ENCODE measurements at regions not wholly inside any gene's neighbourhood (a gene's known extent, or its start where the extent isn't known, plus 50 kb on each side); places are given as distances from the start of the nearest gene placed in this dataset.

- Mint-ChIP-seq H3K36me3 (ENCODE audit: low read depth) (no peaks in the 10 kb centered on the region), H3K4me1 (ENCODE audit: low read depth) (no peaks in the 10 kb centered on the region), H3K4me3 (no peak overlapping the region), H3K27ac (no peak overlapping the region), H3K27me3 (ENCODE audit: insufficient read depth) (no peaks in the 10 kb centered on the region), H3K9me3 (peaks cover 23% of the 10 kb centered on the region)
- no peak for TF ChIP-seq CTCF (IDR thresholded peaks at IDR 0.05)
- DNase-seq, result no peak
These were observed 226.1 kb downstream of the DTWD2 start for GRCh38 chr5:118762291-118762690.

- Mint-ChIP-seq H3K4me1 (ENCODE audit: low read depth) (no peaks in the 10 kb centered on the region), H3K27ac (no peak overlapping the region), H3K36me3 (ENCODE audit: low read depth) (no peaks in the 10 kb centered on the region)
These were observed 226.5 kb downstream of the DTWD2 start for GRCh38 chr5:118761814-118762213.

GRCh38 chr5:118752969-118753368 is 235.4 kb downstream of the DTWD2 start:
- Mint-ChIP-seq H3K27ac (no peak overlapping the region), H3K4me3 (no peak overlapping the region), H3K4me1 (ENCODE audit: low read depth) (no peaks in the 10 kb centered on the region), H3K36me3 (ENCODE audit: low read depth) (no peaks in the 10 kb centered on the region), H3K27me3 (ENCODE audit: insufficient read depth) (no peaks in the 10 kb centered on the region), H3K9me3 (peaks cover 4% of the 10 kb centered on the region)
- no peak for DNase-seq
- TF ChIP-seq CTCF (IDR thresholded peaks at IDR 0.05), result no peak

More at GRCh38 chr5:118761814-118762213, 226.5 kb downstream of the DTWD2 start:
- no peak for TF ChIP-seq CTCF (IDR thresholded peaks at IDR 0.05)
- peaks cover 22% of the 10 kb centered on the region for H3K9me3 Mint-ChIP-seq
- H3K27me3 Mint-ChIP-seq (ENCODE audit: insufficient read depth), result no peaks in the 10 kb centered on the region
- no peak for DNase-seq
- H3K4me3 Mint-ChIP-seq, result no peak overlapping the region

- Mint-ChIP-seq H3K36me3 (ENCODE audit: low read depth) (no peaks in the 10 kb centered on the region), H3K27ac (no peak overlapping the region), H3K27me3 (ENCODE audit: insufficient read depth) (peaks cover 3% of the 10 kb centered on the region; the same call in 1 of the 2 replicates), H3K4me3 (no peak overlapping the region), H3K4me1 (ENCODE audit: low read depth) (no peaks in the 10 kb centered on the region), H3K9me3 (peaks cover 39% of the 10 kb centered on the region)
- no peak for DNase-seq
- no peak for TF ChIP-seq CTCF (IDR thresholded peaks at IDR 0.05)
These were observed 252.0 kb downstream of the DTWD2 start for GRCh38 chr5:118736396-118736795.

GRCh38 chr5:118733394-118733793 is 255.0 kb downstream of the DTWD2 start:
- no peak for DNase-seq
- H3K27ac Mint-ChIP-seq, result no peak overlapping the region
- no peak for TF ChIP-seq CTCF (IDR thresholded peaks at IDR 0.05)
- H3K27me3 Mint-ChIP-seq (ENCODE audit: insufficient read depth), result peaks cover 3% of the 10 kb centered on the region; the same call in 1 of the 2 replicates
- no peak overlapping the region for H3K4me3 Mint-ChIP-seq
- H3K36me3 Mint-ChIP-seq (ENCODE audit: low read depth), result no peaks in the 10 kb centered on the region
- H3K4me1 Mint-ChIP-seq (ENCODE audit: low read depth), result no peaks in the 10 kb centered on the region
- H3K9me3 Mint-ChIP-seq, result peaks cover 32% of the 10 kb centered on the region

GRCh38 chr5:118728191-118728590 is 260.2 kb downstream of the DTWD2 start:
- TF ChIP-seq CTCF (IDR thresholded peaks at IDR 0.05), result no peak
- no peak overlapping the region for H3K27ac Mint-ChIP-seq
- H3K4me1 Mint-ChIP-seq (ENCODE audit: low read depth), result no peaks in the 10 kb centered on the region
- DNase-seq, result no peak
- H3K27me3 Mint-ChIP-seq (ENCODE audit: insufficient read depth), result peaks cover 1% of the 10 kb centered on the region; the same call in 1 of the 2 replicates
- H3K4me3 Mint-ChIP-seq, result no peak overlapping the region
- no peaks in the 10 kb centered on the region for H3K36me3 Mint-ChIP-seq (ENCODE audit: low read depth)
- peaks cover 27% of the 10 kb centered on the region for H3K9me3 Mint-ChIP-seq

Data from HFFc6 (cell line).